ENCODE measurements at regions not wholly inside any gene's neighbourhood (a gene's known extent, or its start where the extent isn't known, plus 50 kb on each side); places are given as distances from the start of the nearest gene placed in this dataset.

- DNase-seq (ENCODE audit: low read depth, low spot score), result no peak
- no peak overlapping the region for H3K27ac ChIP-seq
Measured at GRCh38 chr21:35489389-35489980, 440.4 kb upstream of the RUNX1 start.

DNA sequence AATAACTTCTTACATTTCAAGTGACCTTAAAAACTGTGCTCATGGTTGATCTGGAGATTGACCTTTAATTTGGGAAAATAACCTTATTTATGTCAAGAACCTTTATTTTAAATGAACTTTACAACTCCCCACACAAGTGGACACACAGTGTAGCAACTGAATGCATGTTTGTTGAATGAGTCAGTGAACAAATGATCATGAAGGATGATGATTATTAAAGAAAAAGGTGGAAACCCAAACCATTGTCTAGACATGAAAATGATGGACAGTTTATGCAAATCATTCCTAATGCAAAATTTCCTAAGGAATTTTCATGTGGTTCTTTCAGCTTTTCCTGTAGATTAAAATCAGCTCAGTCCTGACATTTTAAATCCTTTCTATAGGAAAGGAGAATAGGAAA lies 439.8 kb upstream of the RUNX1 start:
- no peak overlapping the region for H3K27ac ChIP-seq
- no peak for DNase-seq (ENCODE audit: low read depth, low spot score)

GRCh38 chr21:35485364-35485763 lies 436.3 kb upstream of the RUNX1 start:
- H3K27ac ChIP-seq, result no peak overlapping the region
- DNase-seq (ENCODE audit: low read depth, low spot score), result no peak

- no peak for DNase-seq (ENCODE audit: low read depth, low spot score)
Measured at GRCh38 chr21:35484851-35485250, 435.7 kb upstream of the RUNX1 start.

GRCh38 chr21:35484032-35484431 lies 434.9 kb upstream of the RUNX1 start:
- DNase-seq (ENCODE audit: low read depth, low spot score), result no peak

More at GRCh38 chr21:35484851-35485250, 435.7 kb upstream of the RUNX1 start:
- no peak overlapping the region for H3K27ac ChIP-seq

GRCh38 chr21:35482933-35483662 lies 434.0 kb upstream of the RUNX1 start:
- H3K27ac ChIP-seq, result no peak overlapping the region
- no peak for DNase-seq (ENCODE audit: low read depth, low spot score)

More at GRCh38 chr21:35484032-35484431, 434.9 kb upstream of the RUNX1 start:
- H3K27ac ChIP-seq, result no peak overlapping the region

- DNase-seq (ENCODE audit: low read depth, low spot score), result no peak
- H3K27ac ChIP-seq, result no peak overlapping the region
Measured at GRCh38 chr21:35482096-35482495, 433.0 kb upstream of the RUNX1 start.

DNA sequence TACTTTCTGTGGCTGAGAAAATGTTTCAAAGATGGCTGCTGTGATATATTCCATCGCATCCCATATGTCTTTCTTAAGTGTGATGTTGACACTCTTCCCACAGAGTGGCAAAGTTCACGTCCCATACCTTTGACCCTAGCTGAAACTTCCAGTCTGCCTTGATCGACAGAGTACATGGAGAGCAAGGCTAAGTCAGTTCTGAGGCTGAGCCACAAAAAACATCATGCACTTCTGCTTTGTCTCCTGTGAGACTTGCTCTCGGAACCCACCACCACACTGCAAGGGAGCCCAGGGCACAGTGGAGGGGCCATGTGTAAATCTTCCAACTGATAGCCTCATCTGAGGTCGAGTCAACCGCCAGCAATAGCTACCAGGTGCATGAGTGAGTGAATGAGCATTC lies 431.9 kb upstream of the RUNX1 start:
- no peak overlapping the region for H3K27ac ChIP-seq
- no peak for DNase-seq (ENCODE audit: low read depth, low spot score)

DNA sequence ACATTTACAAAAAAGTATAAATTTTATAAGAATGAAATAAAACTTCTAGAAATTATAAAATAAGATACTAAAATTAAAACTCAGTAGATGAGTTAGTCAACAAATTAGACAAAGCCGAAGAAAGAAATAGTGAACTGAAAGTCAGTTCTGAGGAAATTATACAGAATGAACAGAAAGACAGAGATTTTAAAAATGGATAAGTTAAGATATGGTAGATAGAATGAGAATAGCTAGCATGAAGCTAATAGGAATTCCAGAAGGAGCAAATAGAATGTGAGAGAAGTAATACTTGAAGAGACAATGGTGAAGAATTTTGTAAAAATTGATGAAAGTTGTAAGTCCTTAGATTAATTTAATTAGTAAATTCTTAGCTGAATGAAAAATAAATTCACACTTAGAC lies 430.4 kb upstream of the RUNX1 start:
- no peak for DNase-seq (ENCODE audit: low read depth, low spot score)

GRCh38 chr21:35479065-35479448 lies 430.0 kb upstream of the RUNX1 start:
- no peak for DNase-seq (ENCODE audit: low read depth, low spot score)
- no peak overlapping the region for H3K27ac ChIP-seq

More for the DNA sequence above, 430.4 kb upstream of the RUNX1 start:
- no peak overlapping the region for H3K27ac ChIP-seq

DNA sequence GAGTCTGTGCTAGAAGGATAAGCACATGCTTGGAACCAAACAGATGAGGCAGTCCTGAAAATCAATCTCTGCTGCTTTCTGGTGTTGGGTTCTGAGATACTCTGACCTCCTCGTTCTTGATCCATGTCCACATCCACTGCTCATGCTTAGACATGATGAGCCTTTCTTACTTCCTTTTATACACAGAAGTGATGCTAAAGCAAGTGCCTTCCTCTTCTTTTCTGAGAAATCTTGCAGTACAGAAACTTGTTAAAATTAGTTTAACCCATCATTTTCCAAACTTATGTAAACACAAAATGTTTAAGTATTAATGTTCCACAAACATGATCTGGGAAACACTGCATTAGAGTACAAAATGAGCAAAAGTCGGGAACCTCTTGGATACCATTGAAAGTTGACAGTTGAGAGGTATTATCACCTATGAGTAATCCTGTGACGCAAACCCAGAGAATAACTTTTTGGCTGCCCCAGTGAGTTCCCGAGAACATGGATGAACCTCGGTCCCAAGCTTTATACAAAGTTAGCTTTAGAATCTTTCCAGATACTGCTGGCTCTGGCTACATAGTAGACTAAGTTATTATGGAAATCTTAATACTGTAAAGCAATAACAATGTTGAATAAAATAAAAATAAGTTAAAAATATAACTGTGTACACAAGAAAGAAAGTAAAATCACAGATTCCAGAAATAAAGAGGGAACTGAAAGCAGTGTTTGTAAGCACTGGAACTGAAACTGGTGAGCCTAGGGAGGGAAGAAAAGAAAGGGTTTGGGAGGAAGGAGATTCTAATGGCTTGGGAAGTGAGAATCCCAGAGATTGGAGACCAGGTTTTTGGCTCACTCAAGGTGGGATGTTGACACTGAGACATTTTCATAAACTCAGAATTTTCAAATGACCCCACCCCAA lies 429.3 kb upstream of the RUNX1 start:
- no peak for DNase-seq (ENCODE audit: low read depth, low spot score)
- no peak overlapping the region for H3K27ac ChIP-seq

- H3K27ac ChIP-seq, result no peak overlapping the region
- no peak for DNase-seq (ENCODE audit: low read depth, low spot score)
Measured at GRCh38 chr21:35477622-35478021, 428.5 kb upstream of the RUNX1 start.

DNA sequence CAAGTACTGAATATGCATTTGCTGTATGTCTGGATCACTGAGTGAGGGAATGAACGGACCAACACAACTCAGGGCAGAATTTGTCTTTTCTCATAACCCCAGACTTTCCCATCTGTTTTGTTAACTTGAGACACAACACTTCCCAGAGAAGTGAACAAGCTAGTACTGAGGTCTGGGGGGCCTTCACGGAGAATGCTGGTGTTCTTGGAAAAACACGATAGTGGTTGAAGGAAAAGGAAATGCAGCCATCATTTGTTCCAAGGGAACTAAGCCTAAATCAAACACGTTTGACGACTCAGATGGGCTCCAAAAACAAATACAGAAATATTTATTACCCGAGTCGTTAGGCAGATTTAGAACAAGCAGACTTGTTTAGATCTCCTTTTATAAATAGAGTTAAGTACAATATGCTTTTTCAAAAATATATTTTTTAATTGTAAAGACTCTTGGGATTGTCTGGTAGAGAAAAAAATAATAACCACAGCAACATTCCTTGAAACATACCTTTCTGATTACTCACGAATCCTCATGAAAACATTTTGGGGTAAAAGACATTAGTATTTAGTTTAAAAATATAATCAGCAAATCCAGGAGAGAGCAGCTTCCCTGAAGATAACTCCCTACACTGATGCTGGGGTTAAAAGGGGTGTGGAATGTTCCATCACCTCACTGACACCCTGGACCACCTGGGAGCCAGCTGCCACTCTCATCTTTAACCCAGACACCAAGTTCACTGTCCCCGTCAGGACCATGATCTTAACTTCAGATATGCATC lies 427.7 kb upstream of the RUNX1 start:
- no peak for DNase-seq (ENCODE audit: low read depth, low spot score)
- no peak overlapping the region for H3K27ac ChIP-seq

DNA sequence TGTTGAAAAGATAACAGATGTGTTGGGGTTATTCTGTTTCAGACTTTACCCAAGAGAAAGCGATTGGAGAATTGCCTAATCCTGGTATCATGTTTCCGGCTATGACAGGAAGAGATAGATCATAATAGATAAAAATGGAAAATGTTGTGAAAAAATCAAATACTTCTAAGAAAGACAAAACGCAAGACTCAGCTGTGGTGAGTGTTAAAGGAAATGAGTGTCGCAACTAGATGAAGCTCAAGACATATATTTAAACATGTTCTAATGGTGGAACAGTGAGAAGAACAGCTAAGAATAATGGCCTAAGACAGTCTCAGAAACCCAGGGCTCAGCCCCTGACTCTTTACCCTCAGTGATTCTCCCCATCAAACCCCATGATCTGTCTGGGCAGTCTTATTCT lies 426.7 kb upstream of the RUNX1 start:
- no peak for DNase-seq (ENCODE audit: low read depth, low spot score)
- H3K27ac ChIP-seq, result no peak overlapping the region

GRCh38 chr21:35475009-35475408 lies 425.9 kb upstream of the RUNX1 start:
- DNase-seq (ENCODE audit: low read depth, low spot score), result no peak
- H3K27ac ChIP-seq, result no peak overlapping the region

- DNase-seq (ENCODE audit: low read depth, low spot score), result no peak
- no peak overlapping the region for H3K27ac ChIP-seq
Measured at GRCh38 chr21:35473496-35473895, 424.4 kb upstream of the RUNX1 start.

DNA sequence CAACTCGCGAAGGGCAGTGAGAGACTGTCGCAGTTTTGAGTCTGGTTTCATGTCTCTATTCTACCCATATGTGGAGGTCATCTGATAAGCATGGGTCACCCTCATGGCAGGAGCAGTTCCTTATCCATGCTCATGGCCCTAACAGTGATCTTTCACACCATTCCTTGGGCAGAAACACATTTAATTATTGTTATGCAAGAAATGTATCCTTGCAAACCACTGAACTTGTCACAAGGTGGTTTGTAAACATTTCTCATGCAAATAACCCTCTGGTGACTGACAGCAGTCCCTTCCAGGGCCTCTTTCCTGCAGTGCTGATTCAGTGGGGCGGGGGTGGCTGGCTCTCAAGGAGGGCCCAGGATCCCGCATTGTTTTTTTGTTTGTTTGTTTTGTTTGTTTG lies 421.4 kb upstream of the RUNX1 start:
- DNase-seq (ENCODE audit: low read depth, low spot score), result no peak
- H3K27ac ChIP-seq, result no peak overlapping the region

GRCh38 chr21:35469498-35469897 lies 420.4 kb upstream of the RUNX1 start:
- H3K27ac ChIP-seq, result no peak overlapping the region
- DNase-seq (ENCODE audit: low read depth, low spot score), result no peak

GRCh38 chr21:35468991-35469390 lies 419.9 kb upstream of the RUNX1 start:
- H3K27ac ChIP-seq, result no peak overlapping the region
- DNase-seq (ENCODE audit: low read depth, low spot score), result no peak

DNA sequence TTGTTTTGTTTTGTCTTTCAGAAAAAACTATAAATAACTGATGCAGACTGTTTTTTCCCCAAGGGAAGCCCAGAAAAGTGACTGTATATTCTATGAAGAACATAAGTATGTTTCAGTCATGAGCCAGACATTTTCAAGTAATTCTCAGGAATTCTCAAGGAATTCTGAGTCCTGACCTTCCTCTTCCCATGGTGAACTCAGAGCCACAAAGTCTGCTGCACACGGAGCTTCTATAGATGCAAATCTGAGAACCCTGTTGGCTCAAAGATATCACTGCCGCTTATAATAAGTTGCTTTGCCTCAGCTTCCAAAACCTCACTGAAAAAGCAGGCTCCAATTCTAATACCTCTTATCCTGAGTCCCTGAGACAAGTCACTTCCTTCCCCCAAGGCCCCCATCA lies 418.5 kb upstream of the RUNX1 start:
- DNase-seq (ENCODE audit: low read depth, low spot score), result no peak
- H3K27ac ChIP-seq, result no peak overlapping the region

Data from epithelial cell of prostate (primary cell).